GM23248 (cell line): ENCODE measurements at regions not wholly inside any gene's neighbourhood (a gene's known extent, or its start where the extent isn't known, plus 50 kb on each side); places are given as distances from the start of the nearest gene placed in this dataset.

Experiments
- DNase-seq: peaks from one replicate; pipeline ENCODE4 v3.0.0-alpha.2; 2015
- H2AFZ ChIP-seq: fragments of 200-600 bp; sonication (generic); 2 replicates; pipeline ENCODE4 v1.6.1; 2016; ENCODE audit warnings: antibody characterized with exemption
- H3F3A ChIP-seq: fragments of 200-600 bp; sonication (generic); 2 replicates; pipeline ENCODE4 v1.6.1; 2016; ENCODE audit warnings: mild to moderate bottlenecking, antibody characterized with exemption, mixed run types; ENCODE audit not compliant: insufficient read depth
- H3K27ac ChIP-seq: fragments of 200-600 bp; sonication (generic); 2 replicates; pipeline ENCODE4 v1.5.1; 2016; ENCODE audit warnings: mild to moderate bottlenecking
- H3K27me3 ChIP-seq: fragments of 200-600 bp; sonication (generic); replicated peaks from 2 replicates; pipeline ENCODE4 v1.6.1; 2016; ENCODE audit warnings: mild to moderate bottlenecking; ENCODE audit not compliant: insufficient read depth
- H3K36me3 ChIP-seq: fragments of 200-600 bp; sonication (generic); 2 replicates; pipeline ENCODE4 v1.6.1; 2016; ENCODE audit warnings: low read depth, mild to moderate bottlenecking
- H3K4me1 ChIP-seq: fragments of 200-600 bp; sonication (generic); 2 replicates; pipeline ENCODE4 v1.6.1; 2016; ENCODE audit warnings: mild to moderate bottlenecking; ENCODE audit not compliant: insufficient read depth
- H3K4me2 ChIP-seq: fragments of 200-600 bp; sonication (generic); one replicate; pipeline ENCODE4 v1.6.1; 2016; ENCODE audit warnings: mild to moderate bottlenecking; ENCODE audit not compliant: unreplicated experiment
- H3K4me3 ChIP-seq: fragments of 200-600 bp; sonication (generic); 2 replicates; pipeline ENCODE4 v1.5.1; 2016; ENCODE audit warnings: mild to moderate bottlenecking
- H3K79me2 ChIP-seq: fragments of 200-600 bp; sonication (generic); 2 replicates; pipeline ENCODE4 v1.6.1; 2016; ENCODE audit warnings: mild to moderate bottlenecking; ENCODE audit not compliant: insufficient read depth
- H3K9ac ChIP-seq: fragments of 200-600 bp; sonication (generic); 2 replicates; pipeline ENCODE4 v1.6.1; 2016; ENCODE audit warnings: mild to moderate bottlenecking
- H3K9me2 ChIP-seq: fragments of 200-600 bp; sonication (generic); 2 replicates; pipeline ENCODE4 v1.6.1; 2016; ENCODE audit warnings: mixed run types, mild to moderate bottlenecking, moderate library complexity; ENCODE audit not compliant: insufficient read depth
- H3K9me3 ChIP-seq: fragments of 200-600 bp; sonication (generic); one replicate; pipeline ENCODE4 v1.6.1; 2017; ENCODE audit warnings: low read depth
- H4K20me1 ChIP-seq: fragments of 200-600 bp; sonication (generic); 2 replicates; pipeline ENCODE4 v1.6.0; 2016; ENCODE audit not compliant: insufficient read depth
- EZH2 ChIP-seq: fragments of 200-600 bp; sonication (generic); IDR thresholded peaks from 2 replicates; pipeline ENCODE4 v1.6.1; 2018; ENCODE audit warnings: antibody characterized with exemption, mild to moderate bottlenecking; ENCODE audit not compliant: insufficient read depth, poor library complexity, severe bottlenecking
- EZH2phosphoT487 ChIP-seq: fragments of 200-600 bp; sonication (generic); IDR thresholded peaks from 2 replicates; pipeline ENCODE4 v1.6.1; 2018; ENCODE audit warnings: antibody characterized with exemption, moderate library complexity, mild to moderate bottlenecking, low read depth; ENCODE audit not compliant: insufficient read depth
- WGBS, 2 experiments: methylation state at CpG; one replicate each; pipeline ENCODE4 v1.1.6; 2015 to 2017; ENCODE audit warnings: low lambda C conversion rate in 2 of 2, low coverage in 1 of 2; ENCODE audit errors: missing lambda C conversion rate in 2 of 2; 5-methylcytosine and 5-hydroxymethylcytosine counted together
- in situ Hi-C: fragments of 300-500 bp; cut with MboI; formaldehyde crosslinking; loops from 2 replicates; pipeline ENCODE4 v1.15.0; 2020

GRCh38 chr13:106626473-106626872 is 58.5 kb upstream of the ARGLU1 start:
- H3K9ac ChIP-seq, result no peak overlapping the region
- H3F3A ChIP-seq, result no peaks in the 10 kb centered on the region
- no peak overlapping the region for H3K27ac ChIP-seq
- H3K27me3 ChIP-seq, result peaks cover 37% of the 10 kb centered on the region
- no peaks in the 10 kb centered on the region for H3K4me1 ChIP-seq
- H3K36me3 ChIP-seq, result no peaks in the 10 kb centered on the region
- in situ Hi-C loops, result no loop called here
- H4K20me1 ChIP-seq, result no peaks in the 10 kb centered on the region
- TF ChIP-seq EZH2 (no peak), EZH2phosphoT487 (no peak)
- H3K4me3 ChIP-seq, result no peak overlapping the region
- no peaks in the 10 kb centered on the region for H3K79me2 ChIP-seq
- no peak for DNase-seq
- H2AFZ ChIP-seq, result no peak overlapping the region
- no peak overlapping the region for H3K4me2 ChIP-seq
- H3K9me3 ChIP-seq, result no peaks in the 10 kb centered on the region
- H3K9me2 ChIP-seq, result no peaks in the 10 kb centered on the region

- Histone ChIP-seq H2AFZ (no peak overlapping the region), H3K9ac (no peak overlapping the region), H3K79me2 (no peaks in the 10 kb centered on the region), H3K9me2 (no peaks in the 10 kb centered on the region), H3K4me1 (no peaks in the 10 kb centered on the region), H3K9me3 (no peaks in the 10 kb centered on the region), H3K27me3 (peaks cover 34% of the 10 kb centered on the region), H3K27ac (no peak overlapping the region), H3K36me3 (no peaks in the 10 kb centered on the region), H3F3A (no peaks in the 10 kb centered on the region), H3K4me3 (no peak overlapping the region), H4K20me1 (no peaks in the 10 kb centered on the region), H3K4me2 (no peak overlapping the region)
- no peak for DNase-seq
- 61 to 64% methylated on average over 5 of the region's 5 CpGs for WGBS, 2 experiments
- in situ Hi-C loops, result no loop called here
- TF ChIP-seq EZH2phosphoT487 (no peak), EZH2 (no peak)
These were observed 57.6 kb upstream of the ARGLU1 start for GRCh38 chr13:106625578-106625977.

DNA sequence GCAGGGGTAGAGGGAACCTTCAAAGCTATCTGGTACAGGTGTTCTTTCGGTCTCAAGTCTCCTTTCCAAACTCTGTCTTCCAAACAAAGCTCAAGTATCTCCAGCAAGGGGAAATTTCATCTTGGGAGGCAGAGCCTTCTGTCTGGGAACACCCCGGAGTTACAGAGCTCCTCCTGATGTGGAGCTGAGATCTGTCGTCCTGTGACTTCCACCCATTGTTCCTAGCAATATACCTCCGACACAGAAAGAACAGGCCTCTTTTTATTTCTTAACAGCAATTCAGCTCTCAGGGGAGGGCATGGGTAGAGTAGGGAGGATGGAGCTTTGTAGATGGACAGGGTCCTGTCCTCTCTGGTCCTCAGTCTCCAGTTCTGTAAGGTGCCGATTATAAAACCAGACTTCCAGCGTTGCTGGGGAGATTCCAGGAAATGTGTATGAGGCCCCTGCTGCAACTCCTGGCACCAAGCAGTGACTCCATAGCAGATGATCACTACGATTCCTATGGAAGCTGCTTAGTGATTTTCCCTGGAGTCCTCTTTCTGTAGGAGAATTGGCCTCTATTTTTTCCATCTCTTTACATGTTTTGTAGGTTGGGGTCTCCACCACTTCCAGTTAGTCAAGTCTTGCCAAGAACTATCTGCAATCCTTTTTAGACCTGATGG is 56.0 kb upstream of the ARGLU1 start:
- no peaks in the 10 kb centered on the region for H3F3A ChIP-seq
- H3K27me3 ChIP-seq, result peaks cover 34% of the 10 kb centered on the region
- H4K20me1 ChIP-seq, result no peaks in the 10 kb centered on the region
- H3K4me3 ChIP-seq, result no peak overlapping the region
- in situ Hi-C loops, result no loop called here
- H3K4me2 ChIP-seq, result no peak overlapping the region
- H3K4me1 ChIP-seq, result no peaks in the 10 kb centered on the region
- no peak for TF ChIP-seq EZH2
- no peak for TF ChIP-seq EZH2phosphoT487
- H3K27ac ChIP-seq, result no peak overlapping the region
- H3K9ac ChIP-seq, result no peak overlapping the region
- H3K79me2 ChIP-seq, result no peaks in the 10 kb centered on the region
- H3K36me3 ChIP-seq, result no peaks in the 10 kb centered on the region
- no peak overlapping the region for H2AFZ ChIP-seq
- no peak for DNase-seq
- H3K9me3 ChIP-seq, result no peaks in the 10 kb centered on the region
- H3K9me2 ChIP-seq, result no peaks in the 10 kb centered on the region
- 51 to 54% methylated on average over 7 of the region's 7 CpGs for WGBS, 2 experiments

- H3K9me2 ChIP-seq, result no peaks in the 10 kb centered on the region
- no peaks in the 10 kb centered on the region for H3K4me1 ChIP-seq
- peaks cover 34% of the 10 kb centered on the region for H3K27me3 ChIP-seq
- no peak for DNase-seq
- H3K36me3 ChIP-seq, result no peaks in the 10 kb centered on the region
- no peak overlapping the region for H2AFZ ChIP-seq
- H3K9ac ChIP-seq, result no peak overlapping the region
- H3K79me2 ChIP-seq, result no peaks in the 10 kb centered on the region
- no peaks in the 10 kb centered on the region for H3F3A ChIP-seq
- H3K4me3 ChIP-seq, result no peak overlapping the region
- WGBS, 2 experiments, result 0% methylated on average over 1 of the region's 1 CpG
- no peak for TF ChIP-seq EZH2
- no peak for TF ChIP-seq EZH2phosphoT487
- no peaks in the 10 kb centered on the region for H4K20me1 ChIP-seq
- H3K9me3 ChIP-seq, result no peaks in the 10 kb centered on the region
- H3K4me2 ChIP-seq, result no peak overlapping the region
- no peak overlapping the region for H3K27ac ChIP-seq
- in situ Hi-C loops, result no loop called here
These were observed 53.9 kb upstream of the ARGLU1 start for GRCh38 chr13:106621833-106622232.
